HG02642 (cell line): ENCODE measurements at regions not wholly inside any gene's neighbourhood (a gene's known extent, or its start where the extent isn't known, plus 50 kb on each side); places are given as distances from the start of the nearest gene placed in this dataset.
"Not testable (repeated sequence)": the region's sequence is repeated elsewhere in the genome, so short reads cannot be mapped to it uniquely, and the experiment has no call there.

Experiments
- ATAC-seq: cut with Tn5 transposase; IDR thresholded peaks from one replicate; pipeline ENCODE4 v1.9.1; 2021; ENCODE audit warnings: mild to moderate bottlenecking; ENCODE audit not compliant: unreplicated experiment, poor library complexity

GRCh38 chr12:66733321-66733720 is 54.4 kb upstream of the GRIP1 start:
- ATAC-seq, result no peak

- ATAC-seq, result no peak
Measured at GRCh38 chr12:66733839-66734238, 55.0 kb upstream of the GRIP1 start.

- ATAC-seq, result no peak
Measured at GRCh38 chr12:66735275-66735674, 56.4 kb upstream of the GRIP1 start.

- no peak for ATAC-seq
Measured at GRCh38 chr12:66736931-66737330, 58.1 kb upstream of the GRIP1 start.

- ATAC-seq, result no peak
Measured at GRCh38 chr12:66739266-66739665, 60.4 kb upstream of the GRIP1 start.

- no peak for ATAC-seq
Measured at GRCh38 chr12:66739940-66740651, 61.2 kb upstream of the GRIP1 start.

GRCh38 chr12:66740732-66741131 is 61.9 kb upstream of the GRIP1 start:
- ATAC-seq, result no peak

- ATAC-seq, result no peak
Measured at GRCh38 chr12:66741919-66742318, 63.0 kb upstream of the GRIP1 start.

- no peak for ATAC-seq
Measured at GRCh38 chr12:66742508-66743367, 63.9 kb upstream of the GRIP1 start.

- no peak for ATAC-seq
Measured at GRCh38 chr12:66744461-66744860, 65.6 kb upstream of the GRIP1 start.

GRCh38 chr12:66744956-66745383 is 66.1 kb upstream of the GRIP1 start:
- ATAC-seq, result no peak

GRCh38 chr12:66746489-66747201 is 67.8 kb upstream of the GRIP1 start:
- no peak for ATAC-seq

GRCh38 chr12:66751432-66752113 is 72.7 kb upstream of the GRIP1 start:
- ATAC-seq, result no peak

GRCh38 chr12:66753810-66754209 is 74.9 kb upstream of the GRIP1 start:
- no peak for ATAC-seq

GRCh38 chr12:66755727-66756395 is 77.0 kb upstream of the GRIP1 start:
- no peak for ATAC-seq

- no peak for ATAC-seq
Measured at GRCh38 chr12:66756631-66757030, 77.8 kb upstream of the GRIP1 start.

GRCh38 chr12:66760122-66760521 is 81.2 kb upstream of the GRIP1 start:
- ATAC-seq, result not testable (repeated sequence)

- ATAC-seq, result no peak
Measured at GRCh38 chr12:66763467-66763866, 84.6 kb upstream of the GRIP1 start.

- no peak for ATAC-seq
Measured at GRCh38 chr12:66765204-66765603, 86.3 kb upstream of the GRIP1 start.

- no peak for ATAC-seq
Measured at GRCh38 chr12:66767536-66767935, 88.7 kb upstream of the GRIP1 start.
